ENCODE measurements at regions not wholly inside any gene's neighbourhood (a gene's known extent, or its start where the extent isn't known, plus 50 kb on each side); places are given as distances from the start of the nearest gene placed in this dataset.

- no peak for TF ChIP-seq CTCF (IDR thresholded peaks at IDR 0.05; ENCODE audit: insufficient read depth, missing control alignments)
- FAIRE-seq: no peak
- no peak for DNase-seq (ENCODE audit: insufficient read length, low spot score)
These were observed 146.6 kb upstream of the TBL1X start for GRCh38 chrX:9318213-9318612.

- TF ChIP-seq CTCF (IDR thresholded peaks at IDR 0.05; ENCODE audit: insufficient read depth, missing control alignments): no peak
- DNase-seq (ENCODE audit: insufficient read length, low spot score) (no peak), FAIRE-seq (no peak)
These were observed 146.1 kb upstream of the TBL1X start for GRCh38 chrX:9318766-9319165.

GRCh38 chrX:9320940-9321339, 143.9 kb upstream of the TBL1X start:
- TF ChIP-seq CTCF (IDR thresholded peaks at IDR 0.05; ENCODE audit: insufficient read depth, missing control alignments): no peak
- FAIRE-seq: no peak
- no peak for DNase-seq (ENCODE audit: insufficient read length, low spot score)

GRCh38 chrX:9324676-9325075, 140.2 kb upstream of the TBL1X start:
- TF ChIP-seq CTCF (IDR thresholded peaks at IDR 0.05; ENCODE audit: insufficient read depth, missing control alignments): no peak
- FAIRE-seq (no peak), DNase-seq (ENCODE audit: insufficient read length, low spot score) (no peak)

GRCh38 chrX:9326369-9326768, 138.5 kb upstream of the TBL1X start:
- no peak for TF ChIP-seq CTCF (IDR thresholded peaks at IDR 0.05; ENCODE audit: insufficient read depth, missing control alignments)
- FAIRE-seq (no peak), DNase-seq (ENCODE audit: insufficient read length, low spot score) (no peak)

GRCh38 chrX:9327086-9327746, 137.6 kb upstream of the TBL1X start:
- FAIRE-seq (no peak), DNase-seq (ENCODE audit: insufficient read length, low spot score) (no peak)
- TF ChIP-seq CTCF (IDR thresholded peaks at IDR 0.05; ENCODE audit: insufficient read depth, missing control alignments): no peak

GRCh38 chrX:9327747-9328145, 137.1 kb upstream of the TBL1X start:
- no peak for TF ChIP-seq CTCF (IDR thresholded peaks at IDR 0.05; ENCODE audit: insufficient read depth, missing control alignments)
- FAIRE-seq (no peak), DNase-seq (ENCODE audit: insufficient read length, low spot score) (no peak)
